SU-DHL-6 (cell line): ENCODE measurements at regions not wholly inside any gene's neighbourhood (a gene's known extent, or its start where the extent isn't known, plus 50 kb on each side); places are given as distances from the start of the nearest gene placed in this dataset.

Experiments used
- H2AFZ ChIP-seq: fragments of 200-600 bp; sonication (generic); 2 replicates; pipeline ENCODE4 v1.6.1; 2014; ENCODE audit warnings: low read depth, mild to moderate bottlenecking, moderate library complexity, mixed read lengths, antibody characterized with exemption, low read length; ENCODE audit not compliant: severe bottlenecking
- H3F3A ChIP-seq: fragments of 200-600 bp; shearing (Covaris generic); 2 replicates; pipeline ENCODE4 v1.6.0; 2016; ENCODE audit warnings: antibody characterized with exemption, mild to moderate bottlenecking; ENCODE audit not compliant: insufficient read depth
- H3K27ac ChIP-seq: fragments of 200-600 bp; sonication (generic); 2 replicates; pipeline ENCODE4 v1.5.1; 2016; ENCODE audit warnings: low read depth, mild to moderate bottlenecking, low read length, moderate library complexity, mixed read lengths
- H3K27me3 ChIP-seq: fragments of 200-600 bp; sonication (generic), shearing (Covaris generic); 2 replicates; pipeline ENCODE4 v1.6.0; 2014; ENCODE audit warnings: mild to moderate bottlenecking, low read length
- H3K36me3 ChIP-seq: fragments of 200-600 bp; sonication (generic); 2 replicates; pipeline ENCODE4 v1.6.1; 2014; ENCODE audit warnings: mild to moderate bottlenecking, low read length, mixed read lengths
- H3K4me2 ChIP-seq: fragments of 300-600, 200-600 bp; shearing (Covaris generic), sonication (generic); 2 replicates; pipeline ENCODE4 v1.6.0; 2014; ENCODE audit warnings: low read length, low read depth, mild to moderate bottlenecking; ENCODE audit not compliant: poor library complexity, severe bottlenecking
- H3K4me3 ChIP-seq: fragments of 200-600 bp; sonication (generic); 2 replicates; pipeline ENCODE4 v1.5.1; 2014; ENCODE audit warnings: antibody characterized with exemption, low read length, mild to moderate bottlenecking, mixed read lengths; ENCODE audit not compliant: insufficient read depth, poor library complexity, severe bottlenecking
- H3K79me2 ChIP-seq: fragments of 200-600 bp; sonication (generic); 2 replicates; pipeline ENCODE4 v1.6.1; 2014; ENCODE audit warnings: mild to moderate bottlenecking, low read length, moderate library complexity; ENCODE audit not compliant: insufficient read depth
- H3K9ac ChIP-seq: fragments of 200-600 bp; sonication (generic); 2 replicates; pipeline ENCODE4 v1.7.0; 2014; ENCODE audit warnings: mild to moderate bottlenecking, low read length
- H3K9me2 ChIP-seq: fragments of 200-600 bp; sonication (generic); replicated peaks from 2 replicates; pipeline ENCODE4 v1.6.1; 2014; ENCODE audit warnings: low read length; ENCODE audit not compliant: insufficient read depth
- H3K9me3 ChIP-seq: fragments of 200-600 bp; sonication (generic); 2 replicates; pipeline ENCODE4 v1.6.1; 2014; ENCODE audit warnings: low read length, mixed read lengths; ENCODE audit not compliant: insufficient read depth
- H4K20me1 ChIP-seq: fragments of 200-600 bp; sonication (generic); 2 replicates; pipeline ENCODE4 v1.6.1; 2014; ENCODE audit warnings: low read depth, mild to moderate bottlenecking, antibody characterized with exemption, low read length, moderate library complexity, mixed read lengths
- CTCF ChIP-seq: fragments of 200-600 bp; sonication (generic); IDR thresholded peaks from one replicate; pipeline ENCODE4 v1.5.1; 2017; ENCODE audit warnings: antibody characterized with exemption, mild to moderate bottlenecking, low read length, moderate library complexity; ENCODE audit not compliant: insufficient read depth, poor library complexity, severe bottlenecking
- EZH2phosphoT487 ChIP-seq: fragments of 200-600 bp; sonication (generic), shearing (Covaris generic); conservative IDR thresholded peaks from 2 replicates; pipeline ENCODE4 v1.6.1; 2018; ENCODE audit warnings: mild to moderate bottlenecking, antibody characterized with exemption, low read length, moderate library complexity, mixed read lengths

GRCh38 chr5:12757035-12757434 lies 852.8 kb upstream of the CTNND2 start:
- TF ChIP-seq CTCF (no peak), EZH2phosphoT487 (no peak)
- Histone ChIP-seq H3K9me3 (no peaks in the 10 kb centered on the region), H4K20me1 (no peaks in the 10 kb centered on the region), H3K9ac (no peak overlapping the region), H3K36me3 (no peaks in the 10 kb centered on the region), H3K79me2 (no peaks in the 10 kb centered on the region), H3K9me2 (no peaks in the 10 kb centered on the region), H2AFZ (no peak overlapping the region), H3K4me3 (no peak overlapping the region), H3K4me2 (no peak overlapping the region), H3K27ac (no peak overlapping the region), H3K27me3 (no peaks in the 10 kb centered on the region), H3F3A (no peaks in the 10 kb centered on the region)

GRCh38 chr5:12745537-12745936 lies 841.3 kb upstream of the CTNND2 start:
- H3K36me3 ChIP-seq, result no peaks in the 10 kb centered on the region
- no peaks in the 10 kb centered on the region for H4K20me1 ChIP-seq
- no peaks in the 10 kb centered on the region for H3K27me3 ChIP-seq
- H3K27ac ChIP-seq, result no peak overlapping the region
- no peak overlapping the region for H3K9ac ChIP-seq
- no peak overlapping the region for H2AFZ ChIP-seq
- H3K9me3 ChIP-seq, result no peaks in the 10 kb centered on the region
- no peak overlapping the region for H3K4me3 ChIP-seq
- no peaks in the 10 kb centered on the region for H3K9me2 ChIP-seq
- H3F3A ChIP-seq, result no peaks in the 10 kb centered on the region
- H3K4me2 ChIP-seq, result no peak overlapping the region
- H3K79me2 ChIP-seq, result no peaks in the 10 kb centered on the region
- TF ChIP-seq EZH2phosphoT487, result no peak
- TF ChIP-seq CTCF, result no peak

- Histone ChIP-seq H3F3A (no peaks in the 10 kb centered on the region), H3K36me3 (no peaks in the 10 kb centered on the region), H4K20me1 (no peaks in the 10 kb centered on the region), H3K4me2 (no peak overlapping the region), H3K79me2 (no peaks in the 10 kb centered on the region), H2AFZ (no peak overlapping the region), H3K27ac (no peak overlapping the region), H3K9me2 (no peaks in the 10 kb centered on the region), H3K4me3 (no peak overlapping the region), H3K9ac (no peak overlapping the region), H3K27me3 (no peaks in the 10 kb centered on the region), H3K9me3 (no peaks in the 10 kb centered on the region)
- no peak for TF ChIP-seq CTCF
- TF ChIP-seq EZH2phosphoT487, result no peak
These were observed 839.3 kb upstream of the CTNND2 start for GRCh38 chr5:12743582-12743981.
